IMR-90 (cell line): ENCODE measurements at regions not wholly inside any gene's neighbourhood (a gene's known extent, or its start where the extent isn't known, plus 50 kb on each side); places are given as distances from the start of the nearest gene placed in this dataset.

Experiments used
- ATAC-seq: fragments of 200-7000 bp; cut with Tn5 transposase; 2 replicates; pipeline ENCODE4 v1.9.1; 2020; ENCODE audit warnings: low read depth, mild to moderate bottlenecking, moderate library complexity
- BruUV-seq: library from RNA; stranded (reverse); fragments of 400-500 nt; replicated peaks from 2 replicates; lab custom pipeline; 2021; lab: Mats Ljungman, UMichigan
- CTCF ChIA-PET: fragments of 300-600 bp; formaldehyde crosslinking; extraction: SDS; loops from one replicate; lab custom pipeline; 2021; ENCODE audit warnings: antibody characterized with exemption; lab: Yijun Ruan, JAX
- POLR2A ChIA-PET: fragments of 300-600 bp; sonication (Branson Sonifier 250); formaldehyde crosslinking; loops from one replicate; lab custom pipeline; 2022; ENCODE audit warnings: antibody characterized with exemption; ENCODE audit not compliant: unreplicated experiment; lab: Charles Lee
- DNase-seq: peaks from one replicate; pipeline ENCODE4 v3.0.0; 2013
- H2AFZ ChIP-seq: replicated peaks from 2 replicates; pipeline ENCODE3; 2013; ENCODE audit warnings: low read length, mild to moderate bottlenecking; ENCODE audit not compliant: poor library complexity
- H2AK5ac ChIP-seq: 2 replicates; pipeline ENCODE4 v1.6.1; 2013; ENCODE audit warnings: low read depth, low read length, inconsistent platforms
- H2AK9ac ChIP-seq: replicated peaks from 2 replicates; pipeline ENCODE3; 2013; ENCODE audit warnings: mild to moderate bottlenecking, low read depth, low read length, moderate library complexity; ENCODE audit not compliant: poor library complexity
- H2BK120ac ChIP-seq: 2 replicates; pipeline ENCODE4 v1.6.1; 2013; ENCODE audit warnings: low read depth, low read length, inconsistent platforms
- H2BK15ac ChIP-seq: 3 replicates; pipeline ENCODE4 v1.6.1; 2013; ENCODE audit warnings: low read depth, low read length, inconsistent platforms
- H2BK20ac ChIP-seq: 2 replicates; pipeline ENCODE4 v1.6.1; 2013; ENCODE audit warnings: low read depth, mild to moderate bottlenecking, inconsistent platforms, low read length, moderate library complexity
- H2BK5ac ChIP-seq: 2 replicates; pipeline ENCODE4 v1.6.1; 2013; ENCODE audit warnings: mild to moderate bottlenecking, low read depth, low read length, inconsistent platforms; ENCODE audit not compliant: poor library complexity, severe bottlenecking
- H3K14ac ChIP-seq: replicated peaks from 2 replicates; pipeline ENCODE4 v1.6.1; 2013; ENCODE audit warnings: low read depth, low read length, inconsistent platforms
- H3K18ac ChIP-seq: 2 replicates; pipeline ENCODE4 v1.6.1; 2013; ENCODE audit warnings: low read depth, low read length, control low read depth
- H3K23ac ChIP-seq: 2 replicates; pipeline ENCODE4 v1.6.1; 2013; ENCODE audit warnings: low read depth, low read length, inconsistent platforms
- H3K27ac ChIP-seq: 2 replicates; pipeline ENCODE4 v1.5.1; 2013; ENCODE audit warnings: mild to moderate bottlenecking, control low read depth, low read length; ENCODE audit not compliant: insufficient read depth
- H3K27me3 ChIP-seq: 2 replicates; pipeline ENCODE4 v1.6.1; 2013; ENCODE audit warnings: low read length; ENCODE audit not compliant: control insufficient read depth, insufficient read depth
- H3K36me3 ChIP-seq: 2 replicates; pipeline ENCODE4 v1.6.1; 2013; ENCODE audit warnings: low read length, mixed read lengths; ENCODE audit not compliant: control insufficient read depth, insufficient read depth
- H3K4ac ChIP-seq: 2 replicates; pipeline ENCODE4 v1.6.1; 2013; ENCODE audit warnings: low read depth, low read length, inconsistent platforms
- H3K4me1 ChIP-seq: 2 replicates; pipeline ENCODE4 v1.6.1; 2013; ENCODE audit warnings: low read length, mixed read lengths; ENCODE audit not compliant: control insufficient read depth, insufficient read depth
- H3K4me2 ChIP-seq: 2 replicates; pipeline ENCODE4 v1.6.1; 2013; ENCODE audit warnings: low read depth, mild to moderate bottlenecking, control low read depth, low read length, moderate library complexity
- H3K4me3 ChIP-seq: 2 replicates; pipeline ENCODE4 v1.5.1; 2013; ENCODE audit warnings: low read depth, mild to moderate bottlenecking, control low read depth, low read length, moderate library complexity; ENCODE audit not compliant: insufficient read depth
- H3K56ac ChIP-seq: 2 replicates; pipeline ENCODE4 v1.6.1; 2013; ENCODE audit warnings: low read length, inconsistent platforms; ENCODE audit not compliant: insufficient read depth; ENCODE audit errors: extremely low read depth
- H3K79me1 ChIP-seq, 2 experiments: 2 replicates each; pipeline ENCODE4 v1.6.1; 2013; ENCODE audit warnings: low read length in 2 of 2, inconsistent platforms in 1 of 2, low read depth in 1 of 2
- H3K9ac ChIP-seq: 2 replicates; pipeline ENCODE4 v1.6.1; 2013; ENCODE audit warnings: low read depth, low read length, control low read depth
- H3K9me1 ChIP-seq: 2 replicates; pipeline ENCODE4 v1.6.1; 2013; ENCODE audit warnings: low read length, inconsistent platforms; ENCODE audit not compliant: insufficient read depth
- H3K9me3 ChIP-seq: 2 replicates; pipeline ENCODE4 v1.6.1; 2013; ENCODE audit warnings: low read length; ENCODE audit not compliant: control insufficient read depth, insufficient read depth
- H4K20me1 ChIP-seq: 2 replicates; pipeline ENCODE4 v1.6.1; 2013; ENCODE audit warnings: low read length, inconsistent platforms; ENCODE audit not compliant: insufficient read depth
- H4K5ac ChIP-seq: 2 replicates; pipeline ENCODE4 v1.6.1; 2013; ENCODE audit warnings: mild to moderate bottlenecking, low read depth, low read length, control low read depth
- H4K8ac ChIP-seq, 2 experiments: 2 replicates each; pipeline ENCODE4 v1.6.1; 2013; ENCODE audit warnings: low read depth in 2 of 2, low read length in 2 of 2, control low read depth in 1 of 2, inconsistent platforms in 1 of 2
- H4K91ac ChIP-seq: 2 replicates; pipeline ENCODE4 v1.6.1; 2013; ENCODE audit warnings: low read depth, low read length, inconsistent platforms; ENCODE audit not compliant: insufficient read depth
- BHLHE40 ChIP-seq: fragments of 150-350 bp; IDR thresholded peaks from 2 replicates; pipeline ENCODE4 v1.6.1; 2016; ENCODE audit warnings: mild to moderate bottlenecking, low read depth, low read length
- CEBPB ChIP-seq: IDR thresholded peaks from 2 replicates; pipeline ENCODE4 v1.6.1; 2012; ENCODE audit warnings: low read depth, low read length, improper control_type of control experiment
- CHD1 ChIP-seq: IDR thresholded peaks from 2 replicates; pipeline ENCODE4 v1.6.1; 2012; ENCODE audit warnings: low read depth, low read length, improper control_type of control experiment
- CTCF ChIP-seq: conservative IDR thresholded peaks from 2 replicates; pipeline ENCODE4 v1.5.1; 2012; ENCODE audit warnings: mild to moderate bottlenecking, low read depth, low read length, improper control_type of control experiment
- ELK1 ChIP-seq: fragments of 150-350 bp; IDR thresholded peaks from 2 replicates; pipeline ENCODE4 v1.6.1; 2016; ENCODE audit warnings: low read depth, mild to moderate bottlenecking, low read length, moderate library complexity, borderline replicate concordance
- FOS ChIP-seq: fragments of 150-350 bp; IDR thresholded peaks from 2 replicates; pipeline ENCODE4 v1.6.1; 2016; ENCODE audit warnings: low read depth, low read length
- MAFK ChIP-seq: IDR thresholded peaks from 2 replicates; pipeline ENCODE4 v1.6.1; 2012; ENCODE audit warnings: low read depth, low read length, improper control_type of control experiment
- MAZ ChIP-seq: IDR thresholded peaks from 2 replicates; pipeline ENCODE4 v1.6.1; 2012; ENCODE audit warnings: low read depth, mild to moderate bottlenecking, low read length, improper control_type of control experiment, moderate library complexity, borderline replicate concordance
- MXI1 ChIP-seq: IDR thresholded peaks from 2 replicates; pipeline ENCODE4 v1.6.1; 2012; ENCODE audit warnings: low read depth, mild to moderate bottlenecking, low read length, moderate library complexity, borderline replicate concordance
- NFE2L2 ChIP-seq: fragments of 150-350 bp; IDR thresholded peaks from 2 replicates; pipeline ENCODE4 v1.6.1; 2016; ENCODE audit warnings: low read depth, mild to moderate bottlenecking, low read length
- POLR2A ChIP-seq: IDR thresholded peaks from 2 replicates; pipeline ENCODE4 v1.6.1; 2012; ENCODE audit warnings: mild to moderate bottlenecking, low read depth, low read length
- RAD21 ChIP-seq: IDR thresholded peaks from 2 replicates; pipeline ENCODE4 v1.6.1; 2012; ENCODE audit warnings: low read length, improper control_type of control experiment
- RCOR1 ChIP-seq: IDR thresholded peaks from 2 replicates; pipeline ENCODE4 v1.6.1; 2012; ENCODE audit warnings: mild to moderate bottlenecking, low read length, improper control_type of control experiment; ENCODE audit not compliant: insufficient replicate concordance
- RFX5 ChIP-seq: IDR thresholded peaks from 2 replicates; pipeline ENCODE4 v1.8.0; 2012; ENCODE audit warnings: low read depth, mild to moderate bottlenecking, low read length, moderate library complexity
- SMC3 ChIP-seq: fragments of 150-350 bp; IDR thresholded peaks from 2 replicates; pipeline ENCODE4 v1.6.1; 2016; ENCODE audit warnings: low read depth, mild to moderate bottlenecking, antibody characterized with exemption, low read length, moderate library complexity
- USF2 ChIP-seq: fragments of 150-350 bp; IDR thresholded peaks from 2 replicates; pipeline ENCODE4 v1.6.1; 2017; ENCODE audit warnings: mild to moderate bottlenecking, antibody characterized with exemption, low read length, low read depth
- WGBS, 2 experiments: methylation state at CpG; one replicate each; pipeline versions ENCODE4 v1.1.5 to v1.1.7; 2013; ENCODE audit warnings: missing lambda C conversion rate in 2 of 2; ENCODE audit not compliant: insufficient read length in 1 of 2; ENCODE audit errors: extremely low coverage in 2 of 2; 5-methylcytosine and 5-hydroxymethylcytosine counted together
- dilution Hi-C: fragments of 300-500 bp; cut with HindIII; formaldehyde crosslinking; loops from one replicate; pipeline ENCODE4 v1.14.3; 2018; ENCODE audit warnings: low sequenced_read_pairs; ENCODE audit not compliant: unreplicated experiment
- in situ Hi-C: fragments of 300-500 bp; cut with MboI; formaldehyde crosslinking; loops from 3 replicates; pipeline ENCODE4 v1.14.3; 2019; ENCODE audit warnings: low sequenced_read_pairs, inconsistent platforms, mixed read lengths
- intact Hi-C: fragments of 100-400 bp; cut with micrococcal nuclease; formaldehyde crosslinking; loops from 2 replicates; pipeline ENCODE4 v1.10.0; 2022

- H2AK9ac ChIP-seq = no peak overlapping the region
- H3K36me3 ChIP-seq = no peaks in the 10 kb centered on the region
- H2BK15ac ChIP-seq = no peak overlapping the region
- H3K9me3 ChIP-seq = 0 out of 2 replicates have a peak, but pooled peaks cover 5% of the 10 kb centered on the region
- H3K27ac ChIP-seq = no peak overlapping the region
- CTCF ChIA-PET = no interaction called here
- TF ChIP-seq MXI1 (no peak), CEBPB (no peak), POLR2A (no peak), NFE2L2 (no peak), SMC3 (no peak), USF2 (no peak), RAD21 (no peak), MAFK (no peak), RFX5 (no peak), CHD1 (no peak), RCOR1 (no peak), ELK1 (no peak), FOS (no peak), BHLHE40 (no peak), CTCF (no peak), MAZ (no peak)
- no peak overlapping the region for H4K8ac ChIP-seq
- H3K23ac ChIP-seq = no peak overlapping the region
- H4K20me1 ChIP-seq = no peaks in the 10 kb centered on the region
- no peaks in the 10 kb centered on the region for H3K9me1 ChIP-seq
- no peak overlapping the region for H3K14ac ChIP-seq
- no peak for ATAC-seq
- no peak overlapping the region for H3K4me3 ChIP-seq
- no peak overlapping the region for H3K56ac ChIP-seq
- BruUV-seq = no TSS peak
- intact Hi-C loops (no loop called here), in situ Hi-C loops (no loop called here), dilution Hi-C loops (no loop called here)
- H3K4me1 ChIP-seq = no peaks in the 10 kb centered on the region
- H3K18ac ChIP-seq = no peak overlapping the region
- H3K9ac ChIP-seq = no peak overlapping the region
- H4K91ac ChIP-seq = no peak overlapping the region
- H4K5ac ChIP-seq = no peak overlapping the region
- H3K4ac ChIP-seq = no peak overlapping the region
- H2AFZ ChIP-seq = no peak overlapping the region
- H3K4me2 ChIP-seq = no peak overlapping the region
- no peaks in the 10 kb centered on the region for H3K27me3 ChIP-seq
- POLR2A ChIA-PET = no interaction called here
- no CpG with 5 or more reads among the region's 2 CpGs for WGBS, 2 experiments
- no peaks in the 10 kb centered on the region for H3K79me1 ChIP-seq
- no peak for DNase-seq
- no peak overlapping the region for H2AK5ac ChIP-seq
- H2BK120ac ChIP-seq = no peak overlapping the region
- no peak overlapping the region for H2BK5ac ChIP-seq
- no peak overlapping the region for H2BK20ac ChIP-seq
Measured at GRCh38 chr1:104322131-104322530, 572.4 kb downstream of the AMY1C start.
